ENCODE measurements at regions not wholly inside any gene's neighbourhood (a gene's known extent, or its start where the extent isn't known, plus 50 kb on each side); places are given as distances from the start of the nearest gene placed in this dataset.

- TF ChIP-seq MYC (IDR thresholded peaks at IDR 0.05; ENCODE audit: low read depth, low read length) (no peak), MYC (CRISPR knock-in tag; IDR thresholded peaks at IDR 0.05; ENCODE audit: borderline replicate concordance, low read depth) (no peak), GABPA (tag; conservative IDR thresholded peaks at IDR 0.05; ENCODE audit: low read depth) (no peak), SUPT5H (IDR thresholded peaks at IDR 0.05) (no peak), ZC3H8 (IDR thresholded peaks at IDR 0.05) (no peak), PTBP1 (IDR thresholded peaks at IDR 0.05; ENCODE audit: low read depth, low read length) (no peak), NEUROD1 (IDR thresholded peaks at IDR 0.05; ENCODE audit: borderline replicate concordance, low read depth, low read length, partially characterized antibody) (no peak), SRSF7 (optimal IDR thresholded peaks at IDR 0.05; ENCODE audit: low read depth, low read length) (no peak), RAD21 (CRISPR knock-in tag; conservative IDR thresholded peaks at IDR 0.05 in 1 of 2, IDR thresholded peaks at IDR 0.05 in 1 of 2) (peak; percentile 49 to 71), NR4A1 (CRISPR knock-in tag; IDR thresholded peaks at IDR 0.05) (no peak), NR4A1 (tag; IDR thresholded peaks at IDR 0.05) (no peak), SP2 (IDR thresholded peaks at IDR 0.05; ENCODE audit: extremely low read depth, low read depth, low read length, poor library complexity, severe bottlenecking) (no peak), PRPF4 (IDR thresholded peaks at IDR 0.05; ENCODE audit: insufficient read depth, low read depth, low read length, poor library complexity, severe bottlenecking) (no peak), CTCF (IDR thresholded peaks at IDR 0.05 in 2 of 3, conservative IDR thresholded peaks at IDR 0.05 in 1 of 3; ENCODE audit: insufficient read depth in 2 of 3, low read depth in 1 of 3, low read length in 3 of 3) (peak; percentile 40 to 59 (median 51); a peak in 5 of 6 replicates), ZBTB11 (CRISPR knock-in tag; IDR thresholded peaks at IDR 0.05) (no peak), ZNF282 (CRISPR knock-in tag; IDR thresholded peaks at IDR 0.05) (no peak)
- TF ChIP-seq, protein P1, sequence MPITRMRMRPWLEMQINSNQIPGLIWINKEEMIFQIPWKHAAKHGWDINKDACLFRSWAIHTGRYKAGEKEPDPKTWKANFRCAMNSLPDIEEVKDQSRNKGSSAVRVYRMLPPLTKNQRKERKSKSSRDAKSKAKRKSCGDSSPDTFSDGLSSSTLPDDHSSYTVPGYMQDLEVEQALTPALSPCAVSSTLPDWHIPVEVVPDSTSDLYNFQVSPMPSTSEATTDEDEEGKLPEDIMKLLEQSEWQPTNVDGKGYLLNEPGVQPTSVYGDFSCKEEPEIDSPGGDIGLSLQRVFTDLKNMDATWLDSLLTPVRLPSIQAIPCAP (CRISPR knock-in tag; IDR thresholded peaks at IDR 0.05; ENCODE audit: borderline replicate concordance), result no peak
Observed at GRCh38 chr3:24582431-24583403, 88.1 kb upstream of the THRB start (continued).

All from K562 (cell line).